AG10803 (cell line): ENCODE measurements at regions not wholly inside any gene's neighbourhood (a gene's known extent, or its start where the extent isn't known, plus 50 kb on each side); places are given as distances from the start of the nearest gene placed in this dataset.

ENCODE experiments used
- DNase-seq: peaks from one replicate; pipeline ENCODE4 v3.0.0; 2010; ENCODE audit warnings: low read depth
- H3K4me3 ChIP-seq: 2 replicates; pipeline ENCODE4 v1.5.1; 2011; ENCODE audit warnings: mild to moderate bottlenecking, low read length, control low read depth
- CTCF ChIP-seq: conservative IDR thresholded peaks from 2 replicates; pipeline ENCODE4 v1.5.1; 2011; ENCODE audit warnings: mild to moderate bottlenecking, low read length, control low read depth, inconsistent platforms

GRCh38 chr5:54908774-54909525 is 76.4 kb downstream of the ESM1 start:
- TF ChIP-seq CTCF, result no peak
- peak; percentile 30 for DNase-seq
- H3K4me3 ChIP-seq, result no peak overlapping the region

- peak; percentile 79 for TF ChIP-seq CTCF
- peak; percentile 73 for DNase-seq
- H3K4me3 ChIP-seq, result no peak overlapping the region
Observed at GRCh38 chr5:54905942-54906537, 79.4 kb downstream of the ESM1 start.

GRCh38 chr5:54905246-54905795 is 80.1 kb downstream of the ESM1 start:
- no peak for TF ChIP-seq CTCF
- peak; percentile 25 for DNase-seq
- H3K4me3 ChIP-seq, result no peak overlapping the region

GRCh38 chr5:54904425-54904824 is 81.0 kb downstream of the ESM1 start:
- H3K4me3 ChIP-seq, result no peak overlapping the region
- TF ChIP-seq CTCF, result peak; percentile 84
- DNase-seq, result peak; percentile 74

- H3K4me3 ChIP-seq, result no peak overlapping the region
- TF ChIP-seq CTCF, result no peak
- DNase-seq, result peak; percentile 87
Observed at GRCh38 chr5:54902791-54903473, 82.5 kb downstream of the ESM1 start.

GRCh38 chr5:54900984-54901725 is 84.2 kb downstream of the ESM1 start:
- peak; percentile 87 for DNase-seq
- H3K4me3 ChIP-seq, result no peak overlapping the region
- TF ChIP-seq CTCF, result no peak
